ENCODE measurements at regions not wholly inside any gene's neighbourhood (a gene's known extent, or its start where the extent isn't known, plus 50 kb on each side); places are given as distances from the start of the nearest gene placed in this dataset.

DNA sequence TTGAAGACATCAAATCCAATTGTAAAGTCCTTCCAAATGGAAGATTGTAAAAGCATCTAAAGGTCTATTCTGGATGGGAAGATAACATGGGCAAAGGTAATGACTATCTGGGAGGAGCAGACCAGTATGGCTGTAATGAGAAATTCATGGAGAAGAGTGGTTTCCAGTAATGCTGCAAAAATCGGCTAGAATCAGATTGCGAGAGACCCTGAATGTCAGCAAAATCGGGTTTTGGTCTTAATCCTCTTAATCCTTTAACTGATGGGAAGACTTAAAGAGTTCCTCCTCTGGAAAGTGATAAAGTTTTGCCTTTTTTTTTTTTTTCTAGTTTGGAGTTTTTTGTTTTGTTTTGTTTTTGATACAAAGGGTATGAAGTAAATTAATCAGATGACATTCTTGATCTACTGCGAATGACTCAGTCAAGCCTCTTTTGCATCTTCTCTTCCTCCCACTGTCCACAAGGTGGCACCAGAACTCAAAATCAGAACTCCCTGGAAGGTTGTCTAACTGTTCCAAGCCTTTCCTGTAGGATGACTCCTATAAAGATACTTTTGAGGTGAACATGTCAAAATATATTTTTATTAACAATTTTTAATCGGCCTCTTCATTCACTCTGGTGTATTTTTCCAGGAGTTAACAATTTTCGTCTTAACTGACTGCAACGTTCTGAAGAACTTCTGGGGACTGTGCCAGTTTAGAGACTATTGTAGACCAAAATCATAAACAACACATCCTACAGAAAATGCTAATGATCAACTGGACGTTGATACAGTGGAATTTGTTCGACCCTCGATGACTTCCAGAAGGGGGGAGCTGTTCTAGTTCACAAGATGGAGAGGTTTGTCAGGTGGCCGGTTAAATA, 213.3 kb upstream of the MIR17HG start:
- no peaks in the 10 kb centered on the region for H4K20me1 ChIP-seq (ENCODE audit: low read depth, low read length)
- no peak overlapping the region for H3K27ac ChIP-seq (ENCODE audit: low read depth, low read length)
- H3K36me3 ChIP-seq (ENCODE audit: low read length) = no peaks in the 10 kb centered on the region
- H3F3A ChIP-seq (ENCODE audit: insufficient read depth) = no peaks in the 10 kb centered on the region
- H3K9me2 ChIP-seq (replicated peaks; ENCODE audit: insufficient read depth, low read length) = no peaks in the 10 kb centered on the region
- H3K79me2 ChIP-seq (ENCODE audit: insufficient read depth, low read length) = no peaks in the 10 kb centered on the region
- no peak overlapping the region for H2AFZ ChIP-seq (ENCODE audit: low read depth, low read length, severe bottlenecking)
- H3K9ac ChIP-seq (ENCODE audit: low read length) = no peak overlapping the region
- H3K9me3 ChIP-seq (ENCODE audit: insufficient read depth, low read length) = no peaks in the 10 kb centered on the region
- H3K4me2 ChIP-seq (ENCODE audit: low read depth, low read length, poor library complexity, severe bottlenecking) = no peak overlapping the region
- H3K27me3 ChIP-seq (ENCODE audit: low read length) = no peaks in the 10 kb centered on the region; the same call in 1 of the 2 replicates
- no peak overlapping the region for H3K4me3 ChIP-seq (ENCODE audit: insufficient read depth, low read length, poor library complexity, severe bottlenecking)
- TF ChIP-seq, protein P1, sequence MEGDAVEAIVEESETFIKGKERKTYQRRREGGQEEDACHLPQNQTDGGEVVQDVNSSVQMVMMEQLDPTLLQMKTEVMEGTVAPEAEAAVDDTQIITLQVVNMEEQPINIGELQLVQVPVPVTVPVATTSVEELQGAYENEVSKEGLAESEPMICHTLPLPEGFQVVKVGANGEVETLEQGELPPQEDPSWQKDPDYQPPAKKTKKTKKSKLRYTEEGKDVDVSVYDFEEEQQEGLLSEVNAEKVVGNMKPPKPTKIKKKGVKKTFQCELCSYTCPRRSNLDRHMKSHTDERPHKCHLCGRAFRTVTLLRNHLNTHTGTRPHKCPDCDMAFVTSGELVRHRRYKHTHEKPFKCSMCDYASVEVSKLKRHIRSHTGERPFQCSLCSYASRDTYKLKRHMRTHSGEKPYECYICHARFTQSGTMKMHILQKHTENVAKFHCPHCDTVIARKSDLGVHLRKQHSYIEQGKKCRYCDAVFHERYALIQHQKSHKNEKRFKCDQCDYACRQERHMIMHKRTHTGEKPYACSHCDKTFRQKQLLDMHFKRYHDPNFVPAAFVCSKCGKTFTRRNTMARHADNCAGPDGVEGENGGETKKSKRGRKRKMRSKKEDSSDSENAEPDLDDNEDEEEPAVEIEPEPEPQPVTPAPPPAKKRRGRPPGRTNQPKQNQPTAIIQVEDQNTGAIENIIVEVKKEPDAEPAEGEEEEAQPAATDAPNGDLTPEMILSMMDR (IDR thresholded peaks at IDR 0.05; ENCODE audit: insufficient read depth, low read length, poor library complexity, severe bottlenecking) = peak; percentile 72
- TF ChIP-seq EZH2phosphoT487 (conservative IDR thresholded peaks at IDR 0.05; ENCODE audit: low read length) = no peak

DNA sequence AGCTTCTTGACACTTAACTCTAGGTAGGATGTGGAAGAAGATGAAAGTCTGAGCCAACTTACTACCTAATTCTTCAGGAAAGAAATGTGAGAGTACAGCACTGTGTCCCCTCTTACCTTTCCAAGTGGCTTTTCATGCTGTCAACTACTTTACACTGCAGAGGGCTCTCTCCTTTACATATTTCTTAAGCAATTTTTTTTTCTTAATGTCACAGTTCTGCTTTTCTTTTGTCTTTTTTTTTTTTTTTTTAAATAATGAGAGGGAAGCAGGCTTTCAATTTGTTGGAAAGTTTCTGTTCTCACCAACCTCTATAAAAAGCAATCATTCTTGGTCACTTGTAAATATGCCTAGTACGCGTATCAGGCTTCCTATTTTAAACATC, 212.7 kb upstream of the MIR17HG start:
- no peaks in the 10 kb centered on the region for H4K20me1 ChIP-seq (ENCODE audit: low read depth, low read length)
- no peak overlapping the region for H3K4me2 ChIP-seq (ENCODE audit: low read depth, low read length, poor library complexity, severe bottlenecking)
- H3K9me3 ChIP-seq (ENCODE audit: insufficient read depth, low read length) = no peaks in the 10 kb centered on the region
- H3K27me3 ChIP-seq (ENCODE audit: low read length) = no peaks in the 10 kb centered on the region; the same call in 1 of the 2 replicates
- no peaks in the 10 kb centered on the region for H3K79me2 ChIP-seq (ENCODE audit: insufficient read depth, low read length)
- no peaks in the 10 kb centered on the region for H3K36me3 ChIP-seq (ENCODE audit: low read length)
- no peak overlapping the region for H3K27ac ChIP-seq (ENCODE audit: low read depth, low read length)
- H3K9me2 ChIP-seq (replicated peaks; ENCODE audit: insufficient read depth, low read length) = no peaks in the 10 kb centered on the region
- no peak for TF ChIP-seq EZH2phosphoT487 (conservative IDR thresholded peaks at IDR 0.05; ENCODE audit: low read length)
- TF ChIP-seq, protein P1 (IDR thresholded peaks at IDR 0.05; ENCODE audit: insufficient read depth, low read length, poor library complexity, severe bottlenecking) = no peak
- H3K9ac ChIP-seq (ENCODE audit: low read length) = no peak overlapping the region
- H2AFZ ChIP-seq (ENCODE audit: low read depth, low read length, severe bottlenecking) = no peak overlapping the region
- H3K4me3 ChIP-seq (ENCODE audit: insufficient read depth, low read length, poor library complexity, severe bottlenecking) = no peak overlapping the region
- H3F3A ChIP-seq (ENCODE audit: insufficient read depth) = no peaks in the 10 kb centered on the region

DNA sequence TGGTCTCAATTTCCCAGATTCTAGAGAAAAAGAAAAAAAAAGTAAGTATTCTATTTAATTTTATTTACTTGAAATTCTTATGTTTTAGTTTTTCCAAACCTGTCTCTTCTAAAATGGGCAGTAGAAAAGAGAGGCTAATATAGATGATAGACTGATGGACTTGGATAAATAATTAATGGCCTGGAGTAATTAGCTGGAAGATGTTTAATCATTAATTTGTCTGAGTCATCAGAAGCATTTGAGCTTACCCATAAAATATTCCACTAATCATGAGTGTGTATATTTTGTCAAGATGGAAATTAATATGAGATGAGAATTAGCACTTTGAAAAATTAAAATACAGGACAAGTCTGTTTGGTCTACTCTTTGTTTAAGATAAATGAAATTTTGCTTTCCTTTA, 212.1 kb upstream of the MIR17HG start:
- Histone ChIP-seq H3K9me2 (replicated peaks; ENCODE audit: insufficient read depth, low read length) (no peaks in the 10 kb centered on the region), H3K27me3 (ENCODE audit: low read length) (no peaks in the 10 kb centered on the region; the same call in 1 of the 2 replicates), H2AFZ (ENCODE audit: low read depth, low read length, severe bottlenecking) (no peak overlapping the region), H4K20me1 (ENCODE audit: low read depth, low read length) (no peaks in the 10 kb centered on the region), H3K9me3 (ENCODE audit: insufficient read depth, low read length) (no peaks in the 10 kb centered on the region), H3K27ac (ENCODE audit: low read depth, low read length) (no peak overlapping the region), H3K4me2 (ENCODE audit: low read depth, low read length, poor library complexity, severe bottlenecking) (no peak overlapping the region), H3K4me3 (ENCODE audit: insufficient read depth, low read length, poor library complexity, severe bottlenecking) (no peak overlapping the region), H3K36me3 (ENCODE audit: low read length) (no peaks in the 10 kb centered on the region), H3K9ac (ENCODE audit: low read length) (no peak overlapping the region), H3K79me2 (ENCODE audit: insufficient read depth, low read length) (no peaks in the 10 kb centered on the region), H3F3A (ENCODE audit: insufficient read depth) (no peaks in the 10 kb centered on the region)
- TF ChIP-seq, protein P1 (IDR thresholded peaks at IDR 0.05; ENCODE audit: insufficient read depth, low read length, poor library complexity, severe bottlenecking) = no peak
